WERI-Rb-1 (cell line): ENCODE measurements at regions not wholly inside any gene's neighbourhood (a gene's known extent, or its start where the extent isn't known, plus 50 kb on each side); places are given as distances from the start of the nearest gene placed in this dataset.

Experiments used
- DNase-seq: peaks from one replicate; pipeline ENCODE4 v3.0.0-alpha.2; 2020
- H3K27ac ChIP-seq: fragments of 250-450 bp; sonication (Bioruptor Pico); 2 replicates; pipeline ENCODE4 v1.5.1; 2020; ENCODE audit warnings: mild to moderate bottlenecking, moderate library complexity
- H3K27me3 ChIP-seq: fragments of 250-450 bp; sonication (Bioruptor Pico); 2 replicates; pipeline ENCODE4 v1.5.1; 2021; ENCODE audit warnings: mild to moderate bottlenecking, low read depth, moderate library complexity; ENCODE audit not compliant: insufficient read depth, severe bottlenecking
- H3K36me3 ChIP-seq: fragments of 250-450 bp; sonication (Bioruptor Pico); 2 replicates; pipeline ENCODE4 v1.5.1; 2020; ENCODE audit warnings: mild to moderate bottlenecking, moderate library complexity
- H3K4me3 ChIP-seq: 2 replicates; pipeline ENCODE4 v1.5.1; 2011; ENCODE audit warnings: low read depth, mild to moderate bottlenecking, control low read depth, low read length
- H3K9me3 ChIP-seq: fragments of 250-450 bp; sonication (Bioruptor Pico); 2 replicates; pipeline ENCODE4 v1.5.1; 2021; ENCODE audit warnings: mild to moderate bottlenecking, moderate library complexity; ENCODE audit not compliant: severe bottlenecking
- TF ChIP-seq, protein P1 (sequence below): IDR thresholded peaks from 2 replicates; pipeline ENCODE4 v1.5.1; 2011; ENCODE audit warnings: low read depth, mild to moderate bottlenecking, control low read depth, inconsistent platforms, low read length

DNA sequence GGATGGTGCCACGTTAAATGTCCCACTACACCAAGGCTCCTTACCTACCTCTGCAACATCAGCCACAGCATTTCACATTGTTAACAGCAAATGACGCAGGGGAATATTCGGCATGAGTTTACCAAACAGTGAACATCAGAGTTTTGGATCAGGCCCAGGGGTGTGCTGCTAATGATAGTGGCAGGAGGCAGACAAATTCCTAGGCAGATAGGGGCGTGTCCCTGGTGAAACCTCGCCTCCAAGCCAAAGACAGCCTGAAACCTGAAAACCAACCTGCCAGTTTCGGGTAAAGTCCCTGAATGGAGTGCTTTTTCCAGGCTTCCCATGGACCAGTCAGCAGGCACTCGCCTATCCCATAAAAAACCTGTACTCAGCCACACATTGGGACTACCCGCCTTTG is 133.6 kb downstream of the SH3BGRL2 start:
- Histone ChIP-seq H3K9me3 (no peaks in the 10 kb centered on the region), H3K27me3 (no peaks in the 10 kb centered on the region), H3K36me3 (no peaks in the 10 kb centered on the region), H3K4me3 (no peak overlapping the region), H3K27ac (no peak overlapping the region)
- TF ChIP-seq, protein P1, sequence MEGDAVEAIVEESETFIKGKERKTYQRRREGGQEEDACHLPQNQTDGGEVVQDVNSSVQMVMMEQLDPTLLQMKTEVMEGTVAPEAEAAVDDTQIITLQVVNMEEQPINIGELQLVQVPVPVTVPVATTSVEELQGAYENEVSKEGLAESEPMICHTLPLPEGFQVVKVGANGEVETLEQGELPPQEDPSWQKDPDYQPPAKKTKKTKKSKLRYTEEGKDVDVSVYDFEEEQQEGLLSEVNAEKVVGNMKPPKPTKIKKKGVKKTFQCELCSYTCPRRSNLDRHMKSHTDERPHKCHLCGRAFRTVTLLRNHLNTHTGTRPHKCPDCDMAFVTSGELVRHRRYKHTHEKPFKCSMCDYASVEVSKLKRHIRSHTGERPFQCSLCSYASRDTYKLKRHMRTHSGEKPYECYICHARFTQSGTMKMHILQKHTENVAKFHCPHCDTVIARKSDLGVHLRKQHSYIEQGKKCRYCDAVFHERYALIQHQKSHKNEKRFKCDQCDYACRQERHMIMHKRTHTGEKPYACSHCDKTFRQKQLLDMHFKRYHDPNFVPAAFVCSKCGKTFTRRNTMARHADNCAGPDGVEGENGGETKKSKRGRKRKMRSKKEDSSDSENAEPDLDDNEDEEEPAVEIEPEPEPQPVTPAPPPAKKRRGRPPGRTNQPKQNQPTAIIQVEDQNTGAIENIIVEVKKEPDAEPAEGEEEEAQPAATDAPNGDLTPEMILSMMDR = no peak
- no peak for DNase-seq

DNA sequence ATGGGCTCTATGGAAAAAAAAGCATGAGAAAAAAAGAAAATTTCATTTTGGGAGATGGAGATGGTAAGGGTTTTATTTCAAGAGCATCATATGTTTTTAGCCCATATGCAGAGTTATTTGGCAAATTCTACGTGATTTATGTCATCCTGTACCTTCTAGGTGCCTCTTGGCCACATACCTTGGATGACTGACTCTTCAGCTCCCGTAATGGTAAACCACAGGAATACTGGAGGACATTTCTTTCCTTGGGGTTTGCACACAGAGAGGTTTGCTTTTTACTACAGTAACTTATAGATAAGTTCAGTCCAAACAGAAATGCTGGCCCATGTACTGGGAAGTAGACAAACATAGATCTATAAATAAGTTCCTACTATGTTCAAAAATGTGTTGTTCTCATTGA is 132.2 kb downstream of the SH3BGRL2 start:
- Histone ChIP-seq H3K27me3 (no peaks in the 10 kb centered on the region), H3K27ac (no peak overlapping the region), H3K4me3 (no peak overlapping the region), H3K9me3 (no peaks in the 10 kb centered on the region), H3K36me3 (no peaks in the 10 kb centered on the region)
- TF ChIP-seq, protein P1 = no peak
- DNase-seq = no peak

DNA sequence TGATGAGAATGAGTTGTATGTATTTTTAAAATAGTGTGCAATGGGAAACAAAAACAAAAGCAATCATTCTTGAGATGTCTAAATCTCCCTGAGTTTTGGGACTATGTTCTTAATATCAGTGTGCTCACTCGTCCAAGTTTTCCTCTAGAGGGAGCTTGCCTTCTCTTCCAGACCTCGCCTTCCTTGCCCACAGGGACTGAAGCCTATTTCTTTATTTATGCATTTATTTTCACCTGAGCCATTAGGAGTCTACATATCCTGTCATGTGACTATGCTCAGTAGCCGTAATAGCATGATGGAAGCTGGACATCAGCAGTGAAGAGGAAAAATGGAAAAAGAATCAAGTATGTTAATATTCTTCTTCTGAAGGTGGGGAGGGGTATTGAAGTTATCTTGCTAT is 131.2 kb downstream of the SH3BGRL2 start:
- Histone ChIP-seq H3K4me3 (no peak overlapping the region), H3K36me3 (no peaks in the 10 kb centered on the region), H3K27me3 (no peaks in the 10 kb centered on the region), H3K9me3 (no peaks in the 10 kb centered on the region), H3K27ac (no peak overlapping the region)
- peak; percentile 21 for DNase-seq
- TF ChIP-seq, protein P1 = peak; percentile 59

DNA sequence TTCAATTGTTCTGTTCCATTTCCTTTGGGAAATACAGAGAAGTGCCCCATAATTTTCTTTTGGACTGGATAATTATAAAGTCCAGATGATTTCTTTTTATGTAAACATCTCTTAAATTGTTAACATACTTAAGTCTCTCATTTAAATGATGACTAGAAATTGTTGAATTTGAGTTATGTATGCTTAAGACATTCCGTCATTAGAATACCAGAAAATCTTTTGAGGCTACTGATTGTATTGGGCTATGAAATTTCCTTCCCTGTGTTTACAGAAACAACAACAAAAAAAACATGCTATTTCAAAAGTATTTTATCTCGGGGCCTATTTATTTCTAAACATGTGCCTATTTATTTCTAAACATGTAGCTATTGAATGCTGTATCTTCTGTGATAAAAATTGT is 125.4 kb downstream of the SH3BGRL2 start:
- Histone ChIP-seq H3K27me3 (no peaks in the 10 kb centered on the region), H3K4me3 (no peak overlapping the region), H3K36me3 (no peaks in the 10 kb centered on the region), H3K9me3 (no peaks in the 10 kb centered on the region), H3K27ac (no peak overlapping the region)
- DNase-seq = no peak
- TF ChIP-seq, protein P1 = no peak

DNA sequence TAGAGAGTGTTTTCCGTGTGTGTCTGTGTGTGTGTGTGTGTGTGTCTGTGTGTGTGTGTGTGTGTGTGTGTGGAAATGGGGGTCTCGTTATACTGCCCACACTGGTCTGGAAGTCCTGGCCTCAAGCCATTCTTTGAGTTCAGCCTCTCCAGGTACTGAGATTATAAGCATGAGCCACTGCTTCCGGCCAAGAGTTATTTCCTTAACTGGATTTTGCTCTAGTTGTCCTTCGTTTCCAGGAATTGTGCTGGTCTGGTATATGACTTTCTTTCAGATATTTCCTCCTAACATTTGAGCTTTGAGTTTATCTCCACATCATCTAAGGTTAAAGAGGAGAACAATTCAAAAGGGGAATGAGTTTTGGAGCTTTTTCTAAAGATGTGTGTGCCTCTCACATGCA is 124.8 kb downstream of the SH3BGRL2 start:
- no peaks in the 10 kb centered on the region for H3K36me3 ChIP-seq
- H3K4me3 ChIP-seq = no peak overlapping the region
- no peak overlapping the region for H3K27ac ChIP-seq
- no peaks in the 10 kb centered on the region for H3K9me3 ChIP-seq
- TF ChIP-seq, protein P1 = no peak
- no peak for DNase-seq
- H3K27me3 ChIP-seq = no peaks in the 10 kb centered on the region
